ENCODE measurements at regions not wholly inside any gene's neighbourhood (a gene's known extent, or its start where the extent isn't known, plus 50 kb on each side); places are given as distances from the start of the nearest gene placed in this dataset.

DNA sequence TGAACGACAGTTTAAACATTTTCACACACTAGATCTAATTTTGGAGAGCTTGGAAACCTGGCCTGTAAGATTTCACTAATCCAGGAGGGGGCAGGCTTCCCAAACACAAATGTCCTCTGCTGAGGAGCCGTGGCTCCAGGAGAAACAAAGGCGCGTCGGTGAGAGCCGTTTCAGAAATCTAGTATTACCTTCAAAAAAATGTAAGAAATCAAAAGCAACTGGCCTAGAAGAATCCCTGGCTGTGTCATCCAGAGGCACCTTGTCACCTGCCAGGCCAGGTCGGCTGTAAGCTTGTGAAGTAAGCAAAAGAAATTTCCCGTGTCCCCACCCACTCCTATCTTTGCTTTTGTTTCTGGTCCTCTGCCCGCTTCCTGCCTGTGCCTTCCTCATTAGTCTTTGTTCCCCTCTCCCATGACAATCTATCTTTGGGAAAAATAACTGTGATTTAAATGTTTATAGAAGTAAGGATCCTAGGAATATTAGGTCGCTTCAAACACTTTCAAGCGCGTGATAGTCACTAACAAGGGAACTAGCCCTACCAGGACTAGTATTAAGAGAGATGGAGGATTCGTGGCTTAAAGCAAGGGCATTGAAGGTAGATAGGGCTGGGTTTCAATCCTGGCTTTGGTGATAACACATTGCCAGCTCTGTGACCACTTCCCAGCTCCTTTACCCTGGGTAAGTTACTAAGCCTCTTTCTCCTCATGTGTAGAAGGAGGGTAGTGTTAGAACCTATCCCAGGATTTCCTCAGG lies 99.5 kb upstream of the STK39 start:
- Histone ChIP-seq H3K27ac (ENCODE audit: low read depth, low read length) (no peak overlapping the region), H4K20me1 (ENCODE audit: insufficient read depth) (no peaks in the 10 kb centered on the region), H3K36me3 (ENCODE audit: control insufficient read depth in 1 of 2, insufficient read depth in 2 of 2, low read length in 2 of 2) (no peaks in the 10 kb centered on the region), H3K79me2 (ENCODE audit: insufficient read depth, low read length) (no peaks in the 10 kb centered on the region), H3K4me2 (ENCODE audit: low read length) (peak overlapping the region; percentile 89), H3K9ac (ENCODE audit: low read length) (peak overlapping the region; percentile 50), H3K9me3 (ENCODE audit: control insufficient read depth in 1 of 2, insufficient read depth in 1 of 2, low read depth in 1 of 2, low read length in 2 of 2) (no peaks in the 10 kb centered on the region), H3K9me2 (ENCODE audit: insufficient read depth) (no peaks in the 10 kb centered on the region), H3K27me3 (ENCODE audit: insufficient read depth, low read length) (no peaks in the 10 kb centered on the region), H2AFZ (ENCODE audit: low read depth, low read length, poor library complexity, severe bottlenecking) (peak overlapping the region; percentile 100), H3K4me3 (replicated peaks in 1 of 2; ENCODE audit: low read depth in 1 of 2, low read length in 2 of 2) (peak overlapping the region; percentile 53 to 64), H3K4me1 (ENCODE audit: control insufficient read depth in 1 of 2, insufficient read depth in 2 of 2, low read length in 2 of 2) (peaks cover 0 to 19% of the 10 kb centered on the region in 2 experiments; a peak in 2 of 4 replicates)
- TF ChIP-seq, protein P1, sequence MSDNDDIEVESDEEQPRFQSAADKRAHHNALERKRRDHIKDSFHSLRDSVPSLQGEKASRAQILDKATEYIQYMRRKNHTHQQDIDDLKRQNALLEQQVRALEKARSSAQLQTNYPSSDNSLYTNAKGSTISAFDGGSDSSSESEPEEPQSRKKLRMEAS (IDR thresholded peaks at IDR 0.05) = peak; percentile 24; the same call in 1 of the 2 replicates
- TF ChIP-seq RAD21 (IDR thresholded peaks at IDR 0.05; ENCODE audit: low read depth) = peak; percentile 90
- TF ChIP-seq EZH2 (IDR thresholded peaks at IDR 0.05) = no peak
- TF ChIP-seq, protein P2, sequence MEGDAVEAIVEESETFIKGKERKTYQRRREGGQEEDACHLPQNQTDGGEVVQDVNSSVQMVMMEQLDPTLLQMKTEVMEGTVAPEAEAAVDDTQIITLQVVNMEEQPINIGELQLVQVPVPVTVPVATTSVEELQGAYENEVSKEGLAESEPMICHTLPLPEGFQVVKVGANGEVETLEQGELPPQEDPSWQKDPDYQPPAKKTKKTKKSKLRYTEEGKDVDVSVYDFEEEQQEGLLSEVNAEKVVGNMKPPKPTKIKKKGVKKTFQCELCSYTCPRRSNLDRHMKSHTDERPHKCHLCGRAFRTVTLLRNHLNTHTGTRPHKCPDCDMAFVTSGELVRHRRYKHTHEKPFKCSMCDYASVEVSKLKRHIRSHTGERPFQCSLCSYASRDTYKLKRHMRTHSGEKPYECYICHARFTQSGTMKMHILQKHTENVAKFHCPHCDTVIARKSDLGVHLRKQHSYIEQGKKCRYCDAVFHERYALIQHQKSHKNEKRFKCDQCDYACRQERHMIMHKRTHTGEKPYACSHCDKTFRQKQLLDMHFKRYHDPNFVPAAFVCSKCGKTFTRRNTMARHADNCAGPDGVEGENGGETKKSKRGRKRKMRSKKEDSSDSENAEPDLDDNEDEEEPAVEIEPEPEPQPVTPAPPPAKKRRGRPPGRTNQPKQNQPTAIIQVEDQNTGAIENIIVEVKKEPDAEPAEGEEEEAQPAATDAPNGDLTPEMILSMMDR (IDR thresholded peaks at IDR 0.05 in 2 of 3, conservative IDR thresholded peaks at IDR 0.05 in 1 of 3; ENCODE audit: borderline replicate concordance in 1 of 3, insufficient read depth in 1 of 3, low read depth in 2 of 3, low read length in 2 of 3) = peak; percentile 67 to 83 (median 80)
- ChIA-PET RAD21 (ENCODE audit: low non-redundant PET in 1 of 2, low total read pairs in 2 of 2, uncharacterized antibody in 2 of 2, unreplicated experiment in 2 of 2) (no interaction called here), POLR2A (no interaction called here), CTCF (interaction anchor here (0.7 to 1.9 kb wide), 14 partner anchors 8 to 525 kb away, joined by 3 to 11 read pairs (median 3); no protein-coding TSS in a partner anchor)
- BruUV-seq (replicated peaks) = no TSS peak
- ATAC-seq = peak; percentile 81
- intact Hi-C loops (cut with micrococcal nuclease) = loop anchor here (1.0 to 5.0 kb wide), 4 partner anchors 340 to 574 kb away; no protein-coding TSS in a partner anchor
- DNase-seq (ENCODE audit: low read depth, low spot score) = peak; percentile 53

DNA sequence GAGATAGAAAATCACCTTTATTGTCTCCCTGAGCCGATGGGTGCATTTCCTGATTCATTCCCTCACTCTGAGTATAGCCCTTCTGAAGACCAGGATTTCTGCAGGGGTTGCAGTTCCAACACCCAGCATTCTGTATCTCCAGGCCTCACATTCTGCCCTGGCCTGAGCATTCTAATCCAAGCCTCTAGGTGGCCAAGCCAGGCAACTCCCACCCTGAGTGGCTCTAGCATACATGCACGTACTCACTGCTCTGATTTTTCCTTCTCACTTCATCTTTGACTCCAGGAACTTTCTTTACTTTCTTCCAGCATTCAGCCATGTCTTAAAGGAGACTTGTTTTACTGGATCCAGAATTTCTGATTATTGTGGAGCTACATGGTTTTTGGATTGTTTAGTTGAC lies 100.7 kb upstream of the STK39 start:
- Histone ChIP-seq H3K9ac (ENCODE audit: low read length) (no peak overlapping the region), H3K27ac (ENCODE audit: low read depth, low read length) (no peak overlapping the region), H3K4me1 (ENCODE audit: control insufficient read depth in 1 of 2, insufficient read depth in 2 of 2, low read length in 2 of 2) (peaks cover 0 to 19% of the 10 kb centered on the region in 2 experiments; a peak in 2 of 4 replicates), H3K79me2 (ENCODE audit: insufficient read depth, low read length) (no peaks in the 10 kb centered on the region), H3K4me2 (ENCODE audit: low read length) (no peak overlapping the region), H3K9me3 (ENCODE audit: control insufficient read depth in 1 of 2, insufficient read depth in 1 of 2, low read depth in 1 of 2, low read length in 2 of 2) (no peaks in the 10 kb centered on the region), H2AFZ (ENCODE audit: low read depth, low read length, poor library complexity, severe bottlenecking) (peak overlapping the region; percentile 36), H3K4me3 (replicated peaks in 1 of 2; ENCODE audit: low read depth in 1 of 2, low read length in 2 of 2) (no peak overlapping the region), H4K20me1 (ENCODE audit: insufficient read depth) (no peaks in the 10 kb centered on the region), H3K9me2 (ENCODE audit: insufficient read depth) (no peaks in the 10 kb centered on the region), H3K27me3 (ENCODE audit: insufficient read depth, low read length) (no peaks in the 10 kb centered on the region), H3K36me3 (ENCODE audit: control insufficient read depth in 1 of 2, insufficient read depth in 2 of 2, low read length in 2 of 2) (no peaks in the 10 kb centered on the region)
- ATAC-seq (peak; percentile 91), DNase-seq (ENCODE audit: low read depth, low spot score) (peak; percentile 57)
- intact Hi-C loops (cut with micrococcal nuclease) = loop anchor here (5.0 kb wide), 1 partner anchor 359 kb away; no protein-coding TSS in a partner anchor
- ChIA-PET CTCF (interaction anchor here (0.9 to 1.9 kb wide), 5 partner anchors 11 to 573 kb away, joined by 3 to 7 read pairs (median 4); no protein-coding TSS in a partner anchor), POLR2A (interaction anchor here (1.0 kb wide), 1 partner anchor 11 kb away, joined by 4 read pairs; no protein-coding TSS in a partner anchor), RAD21 (ENCODE audit: low non-redundant PET in 1 of 2, low total read pairs in 2 of 2, uncharacterized antibody in 2 of 2, unreplicated experiment in 2 of 2) (no interaction called here)
- no TSS peak for BruUV-seq (replicated peaks)
- TF ChIP-seq CBX3 (IDR thresholded peaks at IDR 0.05; ENCODE audit: low read depth) (peak; percentile 42; the same call in 1 of the 2 replicates), RAD21 (IDR thresholded peaks at IDR 0.05; ENCODE audit: low read depth) (peak; percentile 54)
- TF ChIP-seq, protein P3, sequence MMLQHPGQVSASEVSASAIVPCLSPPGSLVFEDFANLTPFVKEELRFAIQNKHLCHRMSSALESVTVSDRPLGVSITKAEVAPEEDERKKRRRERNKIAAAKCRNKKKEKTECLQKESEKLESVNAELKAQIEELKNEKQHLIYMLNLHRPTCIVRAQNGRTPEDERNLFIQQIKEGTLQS (IDR thresholded peaks at IDR 0.05) = no peak
- TF ChIP-seq, protein P2 (IDR thresholded peaks at IDR 0.05 in 2 of 3, conservative IDR thresholded peaks at IDR 0.05 in 1 of 3; ENCODE audit: borderline replicate concordance in 1 of 3, insufficient read depth in 1 of 3, low read depth in 2 of 3, low read length in 2 of 3) = peak; percentile 41 to 72 (median 62); a peak in 5 of 6 replicates
- TF ChIP-seq, protein P4, sequence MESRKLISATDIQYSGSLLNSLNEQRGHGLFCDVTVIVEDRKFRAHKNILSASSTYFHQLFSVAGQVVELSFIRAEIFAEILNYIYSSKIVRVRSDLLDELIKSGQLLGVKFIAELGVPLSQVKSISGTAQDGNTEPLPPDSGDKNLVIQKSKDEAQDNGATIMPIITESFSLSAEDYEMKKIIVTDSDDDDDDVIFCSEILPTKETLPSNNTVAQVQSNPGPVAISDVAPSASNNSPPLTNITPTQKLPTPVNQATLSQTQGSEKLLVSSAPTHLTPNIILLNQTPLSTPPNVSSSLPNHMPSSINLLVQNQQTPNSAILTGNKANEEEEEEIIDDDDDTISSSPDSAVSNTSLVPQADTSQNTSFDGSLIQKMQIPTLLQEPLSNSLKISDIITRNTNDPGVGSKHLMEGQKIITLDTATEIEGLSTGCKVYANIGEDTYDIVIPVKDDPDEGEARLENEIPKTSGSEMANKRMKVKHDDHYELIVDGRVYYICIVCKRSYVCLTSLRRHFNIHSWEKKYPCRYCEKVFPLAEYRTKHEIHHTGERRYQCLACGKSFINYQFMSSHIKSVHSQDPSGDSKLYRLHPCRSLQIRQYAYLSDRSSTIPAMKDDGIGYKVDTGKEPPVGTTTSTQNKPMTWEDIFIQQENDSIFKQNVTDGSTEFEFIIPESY (IDR thresholded peaks at IDR 0.05; ENCODE audit: extremely low read depth, insufficient replicate concordance, low read length) = no peak

All from HCT116 (cell line).